Prostate gland (tissue), 2 donors: ENCODE measurements at regions not wholly inside any gene's neighbourhood (a gene's known extent, or its start where the extent isn't known, plus 50 kb on each side); places are given as distances from the start of the nearest gene placed in this dataset.

ENCODE experiments used
- DNase-seq: peaks from one replicate; pipeline ENCODE4 v3.0.0-alpha.2; 2019; ENCODE audit warnings: low spot score
- H3K27ac ChIP-seq, 2 donors: fragments of 200-600 bp; sonication (generic); 2 replicates each; pipeline ENCODE4 v1.5.1; 2017 to 2019
- H3K27me3 ChIP-seq: fragments of 200-600 bp; sonication (generic); replicated peaks from 2 replicates; pipeline ENCODE4 v1.5.1; 2019; ENCODE audit not compliant: insufficient read depth
- H3K36me3 ChIP-seq, 2 donors: fragments of 200-600 bp; sonication (generic); 1 replicate in 1 of 2; 2 replicates in 1 of 2; pipeline versions ENCODE4 v1.5.1 to v1.8.1; 2017 to 2019
- H3K4me1 ChIP-seq: fragments of 200-600 bp; sonication (generic); replicated peaks from 2 replicates; pipeline ENCODE4 v1.5.1; 2019
- H3K4me3 ChIP-seq, 2 donors: fragments of 200-600 bp; sonication (generic); 2 replicates each; pipeline ENCODE4 v1.5.1; 2017 to 2019
- H3K9me3 ChIP-seq: fragments of 200-600 bp; sonication (generic); 2 replicates; pipeline ENCODE4 v1.5.1; 2017
- CTCF ChIP-seq, 4 experiments: fragments of 200-600 bp in 2 of 4; fragments of 450-650 bp in 2 of 4; sonication (generic) in 2 of 4; IDR thresholded peaks; 1 replicate in 3 of 4; 2 replicates in 1 of 4; pipeline ENCODE4 v1.5.1; 2016 to 2019; ENCODE audit warnings: antibody characterized with exemption in 4 of 4, mild to moderate bottlenecking in 2 of 4, moderate library complexity in 2 of 4
- POLR2A ChIP-seq: fragments of 450-650 bp; IDR thresholded peaks from one replicate; pipeline ENCODE4 v1.6.1; 2016; ENCODE audit warnings: antibody characterized with exemption, mild to moderate bottlenecking
- POLR2AphosphoS5 ChIP-seq: sonication (generic); formaldehyde crosslinking; IDR thresholded peaks from one replicate; pipeline ENCODE4 v1.6.1; 2017; ENCODE audit warnings: antibody characterized with exemption
- WGBS: methylation state at CpG from one replicate; pipeline ENCODE4 v1.1.5; 2018; 5-methylcytosine and 5-hydroxymethylcytosine counted together
- intact Hi-C: fragments of 100-400 bp; cut with DNase I; formaldehyde crosslinking; loops from one replicate; pipeline ENCODE4 v1.14.2; 2022

GRCh38 chr6:91562955-91563354 lies 976.1 kb upstream of the MAP3K7 start:
- DNase-seq: no peak
- WGBS: 60% methylated on average over 3 of the region's 3 CpGs
- Histone ChIP-seq H3K9me3 (no peaks in the 10 kb centered on the region), H3K27me3 (no peaks in the 10 kb centered on the region), H3K4me3 (no peak overlapping the region), H3K27ac (no peak overlapping the region), H3K4me1 (no peaks in the 10 kb centered on the region), H3K36me3 (no peaks in the 10 kb centered on the region)
- intact Hi-C loops: no loop called here
- TF ChIP-seq POLR2A (no peak), POLR2AphosphoS5 (no peak), CTCF (IDR thresholded peaks at IDR 0.05) (no peak)

GRCh38 chr6:91560409-91560808 lies 973.5 kb upstream of the MAP3K7 start:
- Histone ChIP-seq H3K36me3 (no peaks in the 10 kb centered on the region), H3K9me3 (no peaks in the 10 kb centered on the region), H3K4me3 (no peak overlapping the region), H3K27ac (no peak overlapping the region), H3K27me3 (no peaks in the 10 kb centered on the region), H3K4me1 (no peaks in the 10 kb centered on the region)
- DNase-seq: no peak
- intact Hi-C loops: no loop called here
- 90% methylated on average over 3 of the region's 3 CpGs for WGBS
- TF ChIP-seq CTCF (IDR thresholded peaks at IDR 0.05) (no peak), POLR2AphosphoS5 (no peak), POLR2A (no peak)

GRCh38 chr6:91540902-91541301 lies 954.0 kb upstream of the MAP3K7 start:
- TF ChIP-seq CTCF (IDR thresholded peaks at IDR 0.05): no peak
- no peak for TF ChIP-seq POLR2A
- TF ChIP-seq POLR2AphosphoS5: no peak
- WGBS: 80% methylated on average over 5 of the region's 5 CpGs
- H3K27me3 ChIP-seq: no peaks in the 10 kb centered on the region
- H3K4me3 ChIP-seq: no peak overlapping the region
- H3K4me1 ChIP-seq: no peaks in the 10 kb centered on the region
- H3K9me3 ChIP-seq: no peaks in the 10 kb centered on the region
- DNase-seq: no peak
- no peak overlapping the region for H3K27ac ChIP-seq
- H3K36me3 ChIP-seq: no peaks in the 10 kb centered on the region
- intact Hi-C loops: no loop called here

GRCh38 chr6:91539456-91539855 lies 952.6 kb upstream of the MAP3K7 start:
- no peaks in the 10 kb centered on the region for H3K4me1 ChIP-seq
- H3K36me3 ChIP-seq: no peaks in the 10 kb centered on the region
- H3K4me3 ChIP-seq: no peak overlapping the region
- no peak overlapping the region for H3K27ac ChIP-seq
- no peaks in the 10 kb centered on the region for H3K9me3 ChIP-seq
- no peaks in the 10 kb centered on the region for H3K27me3 ChIP-seq
- TF ChIP-seq POLR2AphosphoS5 (no peak), POLR2A (no peak), CTCF (IDR thresholded peaks at IDR 0.05) (no peak)
- DNase-seq: no peak
- 56% methylated on average over 3 of the region's 3 CpGs for WGBS
- intact Hi-C loops: no loop called here

- no peak for DNase-seq
Measured at GRCh38 chr6:91538622-91539021, 951.8 kb upstream of the MAP3K7 start.

More at GRCh38 chr6:91538622-91539021, 951.8 kb upstream of the MAP3K7 start:
- Histone ChIP-seq H3K27me3 (no peaks in the 10 kb centered on the region), H3K9me3 (no peaks in the 10 kb centered on the region), H3K4me3 (no peak overlapping the region), H3K27ac (no peak overlapping the region), H3K36me3 (no peaks in the 10 kb centered on the region), H3K4me1 (no peaks in the 10 kb centered on the region)
- intact Hi-C loops: no loop called here
- no peak for TF ChIP-seq POLR2A
- no peak for TF ChIP-seq CTCF (IDR thresholded peaks at IDR 0.05)
- no peak for TF ChIP-seq POLR2AphosphoS5
- 92% methylated on average over 3 of the region's 4 CpGs for WGBS
